ENCODE measurements at regions not wholly inside any gene's neighbourhood (a gene's known extent, or its start where the extent isn't known, plus 50 kb on each side); places are given as distances from the start of the nearest gene placed in this dataset.

DNA sequence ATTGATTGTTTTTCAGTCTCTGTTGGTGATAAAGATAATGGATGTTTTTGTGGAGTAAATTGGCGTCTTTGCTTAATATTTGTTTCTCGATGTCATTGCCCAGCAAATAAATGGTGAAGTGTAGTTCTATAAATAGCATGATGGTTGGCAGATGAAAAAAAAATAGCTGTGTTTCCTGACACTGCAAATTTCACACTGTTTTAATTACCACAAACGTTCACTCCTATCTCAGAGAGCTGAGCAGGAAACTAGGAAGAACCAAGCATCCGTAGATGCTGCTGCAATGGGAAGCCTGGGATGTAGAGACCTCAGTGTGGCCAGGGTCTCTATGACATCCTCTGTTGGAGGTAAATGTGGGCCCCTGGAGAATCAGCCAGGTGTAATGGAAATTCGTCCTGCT is 183.2 kb downstream of the CYRIA start:
- TF ChIP-seq CTCF (conservative IDR thresholded peaks at IDR 0.05 in 1 of 2, IDR thresholded peaks at IDR 0.05 in 1 of 2; ENCODE audit: extremely low read depth in 1 of 2, insufficient read depth in 1 of 2, low read depth in 1 of 2, low read length in 2 of 2) (no peak), EZH2 (IDR thresholded peaks at IDR 0.05; ENCODE audit: borderline replicate concordance, low read length) (no peak)
